ENCODE measurements at regions not wholly inside any gene's neighbourhood (a gene's known extent, or its start where the extent isn't known, plus 50 kb on each side); places are given as distances from the start of the nearest gene placed in this dataset.

DNA sequence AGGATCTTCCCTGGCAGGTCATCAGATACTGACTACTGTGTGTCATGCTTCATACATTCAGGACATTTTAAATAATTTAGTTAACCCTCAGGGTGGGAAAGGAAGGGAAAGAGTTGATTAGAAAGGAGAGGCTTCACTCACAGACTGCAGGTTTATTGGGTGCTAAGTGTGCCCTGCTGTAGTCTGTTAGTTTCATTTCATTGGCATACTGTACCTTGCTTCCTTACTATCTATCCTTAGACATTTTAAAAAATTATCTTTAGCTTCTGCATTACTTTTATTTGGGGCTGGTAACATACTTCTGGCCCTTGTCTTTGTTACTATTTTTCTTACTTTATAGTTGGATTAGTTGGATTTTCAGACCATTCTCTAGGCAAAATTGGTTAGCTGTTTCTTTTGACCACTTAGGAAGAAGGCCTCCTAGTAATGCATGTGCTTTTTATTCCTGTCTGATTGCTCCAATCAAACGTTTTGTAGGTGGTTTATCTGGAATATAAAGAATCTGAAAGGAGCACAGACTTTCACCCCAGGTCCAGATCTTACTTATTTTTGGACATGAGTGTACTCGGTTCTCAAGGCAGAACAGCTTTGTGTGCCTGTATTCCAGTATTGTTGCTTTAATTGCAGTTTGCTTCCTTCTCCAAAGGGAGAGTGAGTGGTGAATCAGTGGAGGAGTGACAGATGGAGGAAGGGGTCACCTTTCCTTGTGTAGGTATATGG is 82.7 kb upstream of the PRDM1 start:
- TF ChIP-seq, protein P1, sequence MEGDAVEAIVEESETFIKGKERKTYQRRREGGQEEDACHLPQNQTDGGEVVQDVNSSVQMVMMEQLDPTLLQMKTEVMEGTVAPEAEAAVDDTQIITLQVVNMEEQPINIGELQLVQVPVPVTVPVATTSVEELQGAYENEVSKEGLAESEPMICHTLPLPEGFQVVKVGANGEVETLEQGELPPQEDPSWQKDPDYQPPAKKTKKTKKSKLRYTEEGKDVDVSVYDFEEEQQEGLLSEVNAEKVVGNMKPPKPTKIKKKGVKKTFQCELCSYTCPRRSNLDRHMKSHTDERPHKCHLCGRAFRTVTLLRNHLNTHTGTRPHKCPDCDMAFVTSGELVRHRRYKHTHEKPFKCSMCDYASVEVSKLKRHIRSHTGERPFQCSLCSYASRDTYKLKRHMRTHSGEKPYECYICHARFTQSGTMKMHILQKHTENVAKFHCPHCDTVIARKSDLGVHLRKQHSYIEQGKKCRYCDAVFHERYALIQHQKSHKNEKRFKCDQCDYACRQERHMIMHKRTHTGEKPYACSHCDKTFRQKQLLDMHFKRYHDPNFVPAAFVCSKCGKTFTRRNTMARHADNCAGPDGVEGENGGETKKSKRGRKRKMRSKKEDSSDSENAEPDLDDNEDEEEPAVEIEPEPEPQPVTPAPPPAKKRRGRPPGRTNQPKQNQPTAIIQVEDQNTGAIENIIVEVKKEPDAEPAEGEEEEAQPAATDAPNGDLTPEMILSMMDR (conservative IDR thresholded peaks at IDR 0.05; ENCODE audit: low read length) = no peak
- no peak for TF ChIP-seq EZH2phosphoT487 (IDR thresholded peaks at IDR 0.05; ENCODE audit: borderline replicate concordance, low read depth, low read length)

Measured in OCI-LY7 (cell line).